ENCODE measurements at regions not wholly inside any gene's neighbourhood (a gene's known extent, or its start where the extent isn't known, plus 50 kb on each side); places are given as distances from the start of the nearest gene placed in this dataset.

- TF ChIP-seq POU2F2 (IDR thresholded peaks at IDR 0.05; ENCODE audit: low read depth, low read length), result no peak
- TF ChIP-seq POLR2A (IDR thresholded peaks at IDR 0.05; ENCODE audit: low read depth, low read length), result no peak
These were observed 592.0 kb downstream of the CHSY3 start for GRCh38 chr5:130496215-130496614.
